Loucy (cell line): ENCODE measurements at regions not wholly inside any gene's neighbourhood (a gene's known extent, or its start where the extent isn't known, plus 50 kb on each side); places are given as distances from the start of the nearest gene placed in this dataset.

ENCODE experiments used
- H2AFZ ChIP-seq: fragments of 200-600 bp; sonication (generic); 2 replicates; pipeline ENCODE4 v1.6.0; 2016; ENCODE audit warnings: antibody characterized with exemption, mild to moderate bottlenecking, low read length, moderate library complexity
- H3F3A ChIP-seq: fragments of 200-600 bp; 2 replicates; pipeline ENCODE4 v1.6.0; 2016; ENCODE audit warnings: antibody characterized with exemption, low read depth, mild to moderate bottlenecking
- H3K27me3 ChIP-seq: fragments of 200-600 bp; sonication (generic); 2 replicates; pipeline ENCODE4 v1.6.1; 2014; ENCODE audit warnings: low read length, mild to moderate bottlenecking; ENCODE audit not compliant: insufficient read depth, poor library complexity, severe bottlenecking
- H3K36me3 ChIP-seq: fragments of 200-600 bp; sonication (generic); 2 replicates; pipeline ENCODE4 v1.6.1; 2016; ENCODE audit warnings: low read length; ENCODE audit not compliant: insufficient read depth
- H3K4me1 ChIP-seq: fragments of 200-600 bp; sonication (generic); 2 replicates; pipeline ENCODE4 v1.5.1; 2014; ENCODE audit warnings: low read length, mild to moderate bottlenecking; ENCODE audit not compliant: insufficient read depth, poor library complexity, severe bottlenecking
- H3K4me2 ChIP-seq: fragments of 200-600 bp; sonication (generic); 2 replicates; pipeline ENCODE4 v1.6.0; 2014; ENCODE audit warnings: antibody characterized with exemption, low read length, low read depth, mild to moderate bottlenecking; ENCODE audit not compliant: poor library complexity, severe bottlenecking
- H3K4me3 ChIP-seq: fragments of 200-600 bp; sonication (generic); 2 replicates; pipeline ENCODE4 v1.5.1; 2014; ENCODE audit warnings: low read length, mild to moderate bottlenecking, mixed read lengths; ENCODE audit not compliant: poor library complexity, severe bottlenecking
- H3K79me2 ChIP-seq: fragments of 200-600 bp; sonication (generic); 2 replicates; pipeline ENCODE4 v1.6.1; 2014; ENCODE audit warnings: low read length; ENCODE audit not compliant: insufficient read depth
- H3K9ac ChIP-seq: fragments of 200-600 bp; sonication (generic); 2 replicates; pipeline ENCODE4 v1.6.0; 2014; ENCODE audit warnings: mild to moderate bottlenecking, low read depth, low read length, moderate library complexity; ENCODE audit not compliant: poor library complexity, severe bottlenecking
- H3K9me2 ChIP-seq: fragments of 200-600 bp; sonication (generic); replicated peaks from 2 replicates; pipeline ENCODE4 v1.6.1; 2016; ENCODE audit warnings: low read depth, low read length, mixed read lengths
- H3K9me3 ChIP-seq: fragments of 200-600 bp; sonication (generic); 2 replicates; pipeline ENCODE4 v1.6.1; 2014; ENCODE audit warnings: mild to moderate bottlenecking, antibody characterized with exemption, low read length, low read depth; ENCODE audit not compliant: insufficient read depth
- H4K20me1 ChIP-seq: fragments of 200-600 bp; sonication (generic); 2 replicates; pipeline ENCODE4 v1.6.0; 2014; ENCODE audit warnings: antibody characterized with exemption, low read length, mild to moderate bottlenecking; ENCODE audit not compliant: insufficient read depth, poor library complexity, severe bottlenecking
- EZH2phosphoT487 ChIP-seq: fragments of 200-600 bp; IDR thresholded peaks from 2 replicates; pipeline ENCODE4 v1.6.1; 2018; ENCODE audit warnings: antibody characterized with exemption, mild to moderate bottlenecking, moderate library complexity, borderline replicate concordance
- TF ChIP-seq, protein P1 (sequence below): fragments of 200-600 bp; sonication (generic); conservative IDR thresholded peaks from 2 replicates; pipeline ENCODE4 v1.5.1; 2014; ENCODE audit warnings: mild to moderate bottlenecking, antibody characterized with exemption, low read length

DNA sequence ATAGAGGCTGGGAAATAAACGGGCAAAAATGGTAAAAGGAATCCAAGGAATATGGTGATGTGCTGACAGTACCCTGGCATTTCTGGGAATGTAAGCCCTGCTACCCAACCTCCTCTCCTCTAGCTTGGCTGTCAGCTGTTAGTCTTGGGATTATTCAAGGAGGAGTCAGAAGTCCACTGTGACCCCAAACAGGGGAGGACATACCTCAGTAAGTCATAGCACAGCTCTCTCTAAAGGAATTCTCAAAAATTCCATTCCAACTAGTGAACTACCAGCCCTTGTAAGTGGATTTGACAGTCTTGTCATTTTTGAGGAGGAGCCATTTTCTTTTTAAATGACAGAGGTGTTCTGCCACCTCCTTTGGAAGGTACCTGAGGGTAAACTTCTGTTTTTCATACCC lies 207.5 kb downstream of the PDCD6IP start:
- no peak overlapping the region for H2AFZ ChIP-seq
- H3K9ac ChIP-seq = no peak overlapping the region
- no peak overlapping the region for H3K4me3 ChIP-seq
- peaks cover 5% of the 10 kb centered on the region for H3F3A ChIP-seq
- H3K4me2 ChIP-seq = no peak overlapping the region
- no peaks in the 10 kb centered on the region for H3K9me2 ChIP-seq
- no peaks in the 10 kb centered on the region for H3K27me3 ChIP-seq
- no peaks in the 10 kb centered on the region for H3K36me3 ChIP-seq
- no peaks in the 10 kb centered on the region for H3K9me3 ChIP-seq
- no peaks in the 10 kb centered on the region for H4K20me1 ChIP-seq
- no peak for TF ChIP-seq EZH2phosphoT487
- TF ChIP-seq, protein P1, sequence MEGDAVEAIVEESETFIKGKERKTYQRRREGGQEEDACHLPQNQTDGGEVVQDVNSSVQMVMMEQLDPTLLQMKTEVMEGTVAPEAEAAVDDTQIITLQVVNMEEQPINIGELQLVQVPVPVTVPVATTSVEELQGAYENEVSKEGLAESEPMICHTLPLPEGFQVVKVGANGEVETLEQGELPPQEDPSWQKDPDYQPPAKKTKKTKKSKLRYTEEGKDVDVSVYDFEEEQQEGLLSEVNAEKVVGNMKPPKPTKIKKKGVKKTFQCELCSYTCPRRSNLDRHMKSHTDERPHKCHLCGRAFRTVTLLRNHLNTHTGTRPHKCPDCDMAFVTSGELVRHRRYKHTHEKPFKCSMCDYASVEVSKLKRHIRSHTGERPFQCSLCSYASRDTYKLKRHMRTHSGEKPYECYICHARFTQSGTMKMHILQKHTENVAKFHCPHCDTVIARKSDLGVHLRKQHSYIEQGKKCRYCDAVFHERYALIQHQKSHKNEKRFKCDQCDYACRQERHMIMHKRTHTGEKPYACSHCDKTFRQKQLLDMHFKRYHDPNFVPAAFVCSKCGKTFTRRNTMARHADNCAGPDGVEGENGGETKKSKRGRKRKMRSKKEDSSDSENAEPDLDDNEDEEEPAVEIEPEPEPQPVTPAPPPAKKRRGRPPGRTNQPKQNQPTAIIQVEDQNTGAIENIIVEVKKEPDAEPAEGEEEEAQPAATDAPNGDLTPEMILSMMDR = no peak
- no peaks in the 10 kb centered on the region for H3K79me2 ChIP-seq
- peaks cover 50% of the 10 kb centered on the region for H3K4me1 ChIP-seq

DNA sequence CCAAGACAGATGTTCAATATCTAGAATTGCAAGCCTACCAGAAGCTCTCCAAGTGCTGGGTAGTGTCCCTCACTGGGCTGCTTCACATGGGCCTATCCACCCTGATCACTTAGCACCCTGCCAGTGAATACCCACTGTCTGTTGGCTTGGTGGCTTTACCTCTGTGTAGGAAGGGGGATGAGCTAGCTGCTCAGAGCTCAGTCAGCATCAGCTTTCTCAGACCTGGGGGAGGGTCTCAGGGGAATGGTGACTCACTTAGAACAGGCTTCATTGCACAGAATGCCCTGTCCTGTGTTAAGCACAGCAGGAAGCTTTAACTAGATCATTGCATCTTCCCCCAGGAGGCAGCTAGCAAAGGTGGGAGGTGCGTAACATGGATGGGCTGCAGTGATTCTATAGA lies 209.8 kb downstream of the PDCD6IP start:
- peak overlapping the region; percentile 12 for H3K4me2 ChIP-seq
- no peaks in the 10 kb centered on the region for H3K9me2 ChIP-seq
- H3K4me3 ChIP-seq = no peak overlapping the region
- TF ChIP-seq, protein P1 = no peak
- no peak for TF ChIP-seq EZH2phosphoT487
- no peaks in the 10 kb centered on the region for H3K9me3 ChIP-seq
- H3K4me1 ChIP-seq = peaks cover 63% of the 10 kb centered on the region
- H3K9ac ChIP-seq = no peak overlapping the region
- no peaks in the 10 kb centered on the region for H3K79me2 ChIP-seq
- H2AFZ ChIP-seq = no peak overlapping the region
- no peaks in the 10 kb centered on the region for H4K20me1 ChIP-seq
- H3F3A ChIP-seq = peaks cover 5% of the 10 kb centered on the region
- no peaks in the 10 kb centered on the region for H3K27me3 ChIP-seq
- no peaks in the 10 kb centered on the region for H3K36me3 ChIP-seq

DNA sequence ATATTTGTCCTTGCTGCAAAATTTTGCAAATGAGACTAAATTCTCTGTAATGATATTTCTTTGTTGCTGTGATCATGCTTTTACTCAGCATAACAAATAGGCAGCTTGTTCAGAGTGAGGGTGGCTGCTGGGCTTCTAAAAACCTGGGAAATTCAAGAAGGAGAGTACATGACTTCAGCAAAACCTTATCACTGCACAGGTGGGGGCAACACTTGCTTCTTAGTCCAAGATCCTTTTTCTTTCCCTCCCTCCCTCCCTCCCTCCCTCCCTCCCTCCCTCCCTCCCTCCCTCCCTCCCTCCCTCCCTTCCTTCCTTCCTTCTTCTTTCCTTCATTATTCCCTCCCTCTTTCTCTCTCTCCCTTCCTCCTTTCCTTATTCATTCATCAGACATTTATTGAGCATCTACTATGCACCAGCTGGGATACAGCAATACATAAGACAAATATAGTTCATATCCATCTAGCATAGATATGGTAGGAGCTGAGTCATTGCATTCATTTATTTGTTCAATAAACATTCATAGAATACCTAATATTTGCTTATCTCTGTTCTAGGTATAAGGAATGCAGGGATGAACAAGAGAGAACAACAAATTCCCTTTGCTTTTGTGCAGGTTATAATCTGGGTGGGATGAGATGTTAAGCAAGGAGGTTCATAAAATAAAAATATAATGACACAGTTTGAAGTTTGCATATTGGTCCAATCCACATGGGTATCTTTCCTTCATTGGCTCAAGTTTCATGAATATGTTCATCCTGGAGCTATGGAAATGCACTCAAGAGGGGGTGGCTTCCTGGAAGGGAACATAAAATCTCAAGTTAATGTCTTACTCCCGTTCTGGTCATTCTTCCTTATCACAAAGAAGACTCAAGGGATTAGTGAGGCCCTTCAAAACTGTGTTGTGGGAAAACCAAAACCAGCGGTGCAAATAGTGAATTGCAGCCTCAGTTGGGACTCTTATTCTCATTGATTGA lies 210.7 kb downstream of the PDCD6IP start:
- Histone ChIP-seq H3K36me3 (no peaks in the 10 kb centered on the region), H3K9me3 (no peaks in the 10 kb centered on the region), H2AFZ (no peak overlapping the region), H3K4me2 (peak overlapping the region; percentile 12), H3K79me2 (no peaks in the 10 kb centered on the region), H3K27me3 (no peaks in the 10 kb centered on the region), H3K9ac (no peak overlapping the region), H3F3A (peaks cover 5% of the 10 kb centered on the region), H3K4me1 (peaks cover 58% of the 10 kb centered on the region), H4K20me1 (no peaks in the 10 kb centered on the region), H3K9me2 (no peaks in the 10 kb centered on the region), H3K4me3 (no peak overlapping the region)
- TF ChIP-seq, protein P1 = no peak
- no peak for TF ChIP-seq EZH2phosphoT487
